ENCODE measurements at regions not wholly inside any gene's neighbourhood (a gene's known extent, or its start where the extent isn't known, plus 50 kb on each side); places are given as distances from the start of the nearest gene placed in this dataset.
"Not testable (repeated sequence)": the region's sequence is repeated elsewhere in the genome, so short reads cannot be mapped to it uniquely, and the experiment has no call there.

GRCh38 chr10:25808372-25808771 is 125.7 kb upstream of the MYO3A start:
- no peak for DNase-seq (ENCODE audit: low spot score)

- no peak for DNase-seq (ENCODE audit: low spot score)
Observed at GRCh38 chr10:25811052-25811685, 122.9 kb upstream of the MYO3A start.

GRCh38 chr10:25813511-25813910 is 120.5 kb upstream of the MYO3A start:
- DNase-seq (ENCODE audit: low spot score), result no peak

GRCh38 chr10:25815236-25815635 is 118.8 kb upstream of the MYO3A start:
- DNase-seq (ENCODE audit: low spot score), result no peak

GRCh38 chr10:25815999-25816768 is 117.8 kb upstream of the MYO3A start:
- DNase-seq (ENCODE audit: low spot score), result no peak

GRCh38 chr10:25817200-25817599 is 116.8 kb upstream of the MYO3A start:
- no peak for DNase-seq (ENCODE audit: low spot score)

- no peak for DNase-seq (ENCODE audit: low spot score)
Observed at GRCh38 chr10:25818751-25819150, 115.3 kb upstream of the MYO3A start.

- DNase-seq (ENCODE audit: low spot score), result no peak
Observed at GRCh38 chr10:25820472-25820871, 113.6 kb upstream of the MYO3A start.

- no peak for DNase-seq (ENCODE audit: low spot score)
Observed at GRCh38 chr10:25820874-25821273, 113.2 kb upstream of the MYO3A start.

GRCh38 chr10:25824050-25824449 is 110.0 kb upstream of the MYO3A start:
- no peak for DNase-seq (ENCODE audit: low spot score)

GRCh38 chr10:25828475-25828874 is 105.6 kb upstream of the MYO3A start:
- no peak for DNase-seq (ENCODE audit: low spot score)

- DNase-seq (ENCODE audit: low spot score), result no peak
Observed at GRCh38 chr10:25831080-25831479, 102.9 kb upstream of the MYO3A start.

GRCh38 chr10:25839683-25840082 is 94.3 kb upstream of the MYO3A start:
- no peak for DNase-seq (ENCODE audit: low spot score)

- DNase-seq (ENCODE audit: low spot score), result not testable (repeated sequence)
Observed at GRCh38 chr10:25840875-25841274, 93.2 kb upstream of the MYO3A start.

- no peak for DNase-seq (ENCODE audit: low spot score)
Observed at GRCh38 chr10:25842146-25842545, 91.9 kb upstream of the MYO3A start.

GRCh38 chr10:25843551-25844170 is 90.4 kb upstream of the MYO3A start:
- DNase-seq (ENCODE audit: low spot score), result no peak

GRCh38 chr10:25844716-25845115 is 89.3 kb upstream of the MYO3A start:
- not testable (repeated sequence) for DNase-seq (ENCODE audit: low spot score)

- no peak for DNase-seq (ENCODE audit: low spot score)
Observed at GRCh38 chr10:25849268-25849667, 84.8 kb upstream of the MYO3A start.

GRCh38 chr10:25849988-25850387 is 84.0 kb upstream of the MYO3A start:
- no peak for DNase-seq (ENCODE audit: low spot score)

GRCh38 chr10:25851548-25851947 is 82.5 kb upstream of the MYO3A start:
- no peak for DNase-seq (ENCODE audit: low spot score)

GRCh38 chr10:25852364-25852941 is 81.6 kb upstream of the MYO3A start:
- no peak for DNase-seq (ENCODE audit: low spot score)

GRCh38 chr10:25858076-25858475 is 76.0 kb upstream of the MYO3A start:
- DNase-seq (ENCODE audit: low spot score), result no peak

GRCh38 chr10:25865267-25865666 is 68.8 kb upstream of the MYO3A start:
- no peak for DNase-seq (ENCODE audit: low spot score)
